HG03378 (cell line): ENCODE measurements at regions not wholly inside any gene's neighbourhood (a gene's known extent, or its start where the extent isn't known, plus 50 kb on each side); places are given as distances from the start of the nearest gene placed in this dataset.

Experiments
- ATAC-seq: cut with Tn5 transposase; IDR thresholded peaks from one replicate; pipeline ENCODE4 v1.9.1; 2021; ENCODE audit warnings: mild to moderate bottlenecking, moderate library complexity; ENCODE audit not compliant: unreplicated experiment

DNA sequence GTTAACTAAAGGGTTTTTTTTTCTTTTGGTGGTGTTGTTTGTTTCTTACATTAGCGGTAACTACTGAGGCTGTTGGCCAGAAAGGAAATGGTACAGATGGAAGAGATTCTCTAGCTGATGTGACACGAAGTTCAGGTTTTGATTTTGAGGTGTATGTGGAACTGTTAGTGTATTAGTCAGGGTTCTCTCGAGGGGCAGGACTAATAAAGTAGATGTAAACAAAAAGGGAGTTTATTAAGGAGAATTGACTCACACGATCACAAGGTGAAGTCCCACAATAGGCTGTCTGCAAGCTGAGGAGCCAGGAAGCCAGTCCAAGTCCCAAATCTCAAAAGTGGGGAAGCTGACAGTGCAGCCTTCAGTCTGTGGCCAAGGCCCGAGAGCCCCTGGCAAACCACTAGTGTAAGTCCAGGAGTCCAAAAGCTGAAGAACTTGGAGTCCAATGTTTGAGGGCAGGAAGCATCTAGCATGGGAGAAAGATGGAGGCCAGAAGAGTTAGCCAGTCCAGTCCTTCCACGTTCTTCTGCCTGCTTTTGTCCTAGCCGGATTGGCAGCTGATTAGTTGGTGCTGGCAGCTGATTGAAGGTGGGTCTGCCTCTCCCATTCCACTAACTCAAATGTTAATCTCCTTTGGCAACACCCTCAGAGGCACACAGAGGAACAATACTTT lies 577.6 kb downstream of the EFNB2 start:
- ATAC-seq, result no peak

DNA sequence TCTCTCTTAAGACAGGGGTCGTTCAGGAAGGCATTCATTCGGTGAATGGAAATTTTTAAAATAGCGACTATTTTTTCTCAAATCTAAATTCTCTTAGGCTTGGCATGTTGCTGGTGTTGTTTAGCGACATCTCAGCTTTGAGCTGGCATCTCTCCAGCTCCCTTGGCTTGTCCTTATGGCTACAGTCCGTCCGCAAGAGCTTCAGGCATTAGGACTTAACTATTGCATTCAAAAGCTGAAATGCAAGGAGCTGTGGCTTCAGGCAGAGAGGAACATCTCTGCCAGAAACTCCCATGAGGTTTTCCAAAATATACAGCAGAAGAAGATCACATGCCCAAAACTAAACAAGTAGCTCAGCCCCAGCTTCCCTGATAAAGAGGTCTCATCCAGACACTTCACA lies 578.5 kb downstream of the EFNB2 start:
- no peak for ATAC-seq

DNA sequence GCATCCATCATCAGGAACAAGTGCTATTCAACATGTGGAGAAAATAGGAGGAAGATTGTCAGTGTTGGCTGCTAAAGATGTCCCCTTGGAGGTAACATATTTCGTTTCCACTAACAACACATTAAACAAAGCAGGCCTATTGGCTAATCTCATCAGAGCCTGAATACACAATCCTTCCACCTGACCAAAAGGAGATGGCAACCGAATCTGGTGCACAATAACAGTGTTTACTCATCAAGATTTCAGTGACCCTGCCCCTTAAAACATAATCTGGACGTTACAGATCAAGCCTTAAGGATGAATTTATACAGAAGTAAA lies 582.5 kb downstream of the EFNB2 start:
- ATAC-seq, result peak; percentile 16

DNA sequence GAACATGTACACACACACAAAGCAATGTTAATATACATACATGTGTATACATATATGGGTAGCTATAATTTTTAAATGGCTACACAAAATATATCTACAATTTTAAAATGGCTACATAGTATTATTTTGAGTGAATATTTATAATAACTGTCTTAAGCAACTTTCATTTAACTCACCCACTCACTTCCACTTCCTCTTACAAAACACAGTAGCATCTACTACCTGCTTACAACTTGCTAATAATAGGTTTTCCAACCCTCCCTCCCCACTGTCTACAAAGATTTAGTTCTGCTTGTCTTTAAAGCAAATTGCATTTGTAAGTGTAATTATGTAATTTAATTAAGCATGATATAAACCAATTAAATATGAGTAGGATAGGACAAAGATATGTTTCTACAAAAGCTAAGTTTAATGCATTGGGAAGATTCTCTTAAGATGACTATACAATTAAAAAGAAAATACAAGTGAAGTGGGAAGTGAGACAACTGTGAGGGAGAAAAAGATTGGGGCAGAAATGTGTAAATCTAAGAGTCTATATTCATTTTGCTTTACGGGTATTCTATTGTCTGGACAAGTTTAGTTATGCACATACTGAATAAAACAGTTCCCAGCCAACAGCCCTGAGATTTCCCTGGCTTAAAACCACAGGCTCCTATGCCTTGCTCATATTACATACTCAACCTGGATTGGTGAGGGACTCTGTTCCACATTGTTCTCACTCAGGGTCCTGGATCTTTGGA lies 583.1 kb downstream of the EFNB2 start:
- ATAC-seq, result peak; percentile 81

DNA sequence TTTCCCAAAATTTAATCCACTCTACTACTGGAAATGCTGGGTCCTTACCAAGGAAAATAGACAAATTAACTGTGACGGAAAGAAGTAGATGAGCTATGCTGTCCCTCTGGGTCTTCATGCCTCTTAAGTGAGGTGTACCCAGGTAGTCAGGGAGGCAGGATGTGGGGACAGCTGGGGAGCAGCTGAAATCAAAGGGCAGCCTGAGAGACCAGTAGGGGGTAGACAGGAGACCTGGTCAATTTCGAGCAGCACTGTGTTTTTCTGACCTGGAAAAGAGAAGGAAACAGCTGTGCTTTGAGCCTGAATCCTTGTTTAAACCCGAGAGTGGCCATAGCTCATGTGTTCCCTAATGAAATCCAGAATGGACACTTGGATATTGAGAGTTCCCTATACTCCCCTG lies 587.3 kb downstream of the EFNB2 start:
- no peak for ATAC-seq

DNA sequence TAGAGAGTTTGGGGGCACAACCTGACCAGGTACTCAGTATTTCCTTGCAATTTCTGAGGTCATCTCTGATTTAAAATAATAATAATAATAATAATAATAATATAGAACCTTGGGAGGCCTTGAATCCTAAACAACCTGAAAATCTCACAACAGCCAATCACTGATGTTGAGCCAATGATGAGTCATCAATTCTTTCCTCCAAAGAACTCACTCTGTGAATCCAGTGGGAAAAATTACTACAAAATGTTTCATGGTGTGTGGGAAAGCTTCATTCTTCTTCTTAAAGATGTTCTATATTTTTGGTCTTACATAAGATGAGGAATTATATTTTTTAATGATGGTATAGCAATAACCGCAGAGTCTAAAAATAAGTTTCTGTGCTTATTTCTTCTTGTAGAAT lies 594.6 kb downstream of the EFNB2 start:
- no peak for ATAC-seq

DNA sequence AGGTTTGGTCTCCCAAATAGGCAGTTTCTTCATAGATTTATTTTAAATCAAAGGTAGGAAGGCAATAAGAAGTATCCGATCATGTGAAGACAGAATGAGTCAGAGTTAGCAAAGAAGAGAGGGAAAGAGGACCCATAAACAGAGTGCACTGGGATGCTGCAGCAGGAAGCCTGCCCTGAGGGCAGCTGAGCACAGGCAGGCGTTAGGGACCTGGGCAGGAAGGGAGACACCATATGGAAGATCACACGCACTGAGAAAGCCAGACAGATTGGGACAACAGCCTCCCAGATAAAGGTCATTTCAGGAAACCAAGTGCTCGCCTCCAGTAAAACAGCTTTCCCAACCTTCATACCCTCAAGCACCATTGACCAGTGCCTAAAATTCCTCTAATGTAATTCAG lies 598.0 kb downstream of the EFNB2 start:
- ATAC-seq, result no peak

DNA sequence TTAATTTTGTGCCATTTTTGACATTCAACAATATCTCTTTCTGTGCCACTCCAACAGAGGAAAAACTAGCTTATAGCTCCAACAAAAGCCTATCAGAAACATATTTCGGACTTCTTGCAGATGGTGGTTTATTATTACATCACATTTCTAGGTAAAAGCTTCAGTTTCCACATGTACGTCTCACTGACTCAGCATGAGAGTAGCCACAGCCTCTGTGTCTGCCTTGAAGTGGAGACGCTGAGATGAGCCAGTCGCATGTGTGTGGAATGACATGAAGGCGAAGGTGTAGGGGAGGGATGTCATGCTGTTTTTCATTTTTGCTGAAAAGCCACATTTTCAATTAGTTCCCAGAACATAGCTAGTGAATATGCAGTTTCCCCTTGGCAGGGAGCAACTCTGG lies 598.6 kb downstream of the EFNB2 start:
- ATAC-seq, result no peak

DNA sequence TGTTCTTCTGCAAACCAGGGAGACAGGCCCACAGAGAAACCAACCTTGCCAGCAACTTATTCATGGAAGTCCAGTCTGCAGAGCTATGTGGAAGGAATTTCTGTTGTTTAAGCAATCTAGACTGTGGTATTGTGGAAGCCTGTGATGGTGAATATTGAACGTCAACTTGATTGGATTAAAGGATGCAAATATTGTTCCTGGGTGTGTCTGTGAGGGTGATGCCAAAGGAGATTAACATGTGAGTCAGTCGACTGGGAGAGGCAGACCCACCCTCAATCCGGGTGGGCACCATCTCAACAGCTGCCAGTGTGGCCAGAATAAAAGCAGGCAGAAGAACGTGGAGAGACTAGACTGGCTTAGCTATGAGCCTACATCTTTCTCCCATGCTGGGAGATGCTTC lies 606.0 kb downstream of the EFNB2 start:
- ATAC-seq, result no peak

DNA sequence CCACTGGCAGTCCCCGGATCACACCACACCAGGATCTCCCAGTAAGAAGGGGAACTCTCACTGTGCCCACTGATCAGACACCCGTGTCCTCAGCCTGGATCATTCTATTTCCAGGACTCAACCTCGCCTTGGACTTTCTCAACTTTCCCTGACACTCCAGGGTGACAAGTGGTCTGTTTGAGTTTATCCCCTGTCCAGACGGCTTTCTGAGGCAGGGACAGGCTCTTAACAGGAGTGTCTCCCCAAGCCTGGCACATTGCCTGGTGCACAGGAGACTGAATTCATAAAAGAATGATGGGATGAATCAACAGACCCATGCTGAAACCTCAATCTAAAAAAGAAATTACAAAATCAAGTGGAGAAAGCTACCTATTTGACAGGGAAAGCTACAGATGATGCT lies 606.6 kb downstream of the EFNB2 start:
- ATAC-seq, result no peak

DNA sequence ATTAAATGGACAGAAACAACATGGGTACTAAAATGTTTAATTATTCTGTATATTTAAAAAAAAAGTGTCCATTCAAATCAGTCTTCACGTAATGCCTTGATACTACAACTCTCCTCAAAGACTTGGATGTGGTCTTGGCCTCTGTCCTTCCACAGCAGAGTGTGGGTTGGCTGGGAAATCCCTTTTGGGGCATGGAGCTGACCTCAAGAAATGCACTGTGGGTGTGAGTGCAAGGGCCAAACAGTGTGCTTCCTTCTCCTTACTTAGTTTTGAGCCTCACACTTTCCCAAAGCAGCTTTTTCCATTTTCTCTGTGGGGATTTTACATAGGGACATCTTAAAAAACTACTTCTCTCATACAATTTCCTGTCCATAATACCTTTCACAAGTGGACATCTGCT lies 607.4 kb downstream of the EFNB2 start:
- ATAC-seq, result no peak

DNA sequence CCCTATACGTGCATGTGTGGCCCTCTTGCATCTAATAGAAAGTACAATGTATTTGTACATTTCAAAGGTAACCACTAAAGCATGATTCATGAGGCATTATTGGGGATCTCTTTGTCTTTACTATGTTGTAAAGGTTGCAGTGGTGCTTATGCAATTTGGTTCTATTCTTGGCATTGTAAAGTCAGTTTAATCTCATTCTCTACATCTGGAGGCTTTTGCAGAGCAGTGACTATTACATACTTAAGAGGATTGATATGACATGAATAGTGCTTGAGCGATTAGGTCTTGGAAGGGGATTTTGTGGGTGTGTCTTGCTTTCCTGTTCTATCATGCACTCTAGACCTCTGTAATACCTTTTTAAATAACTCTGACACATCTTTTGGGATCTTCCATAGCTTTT lies 610.0 kb downstream of the EFNB2 start:
- no peak for ATAC-seq

DNA sequence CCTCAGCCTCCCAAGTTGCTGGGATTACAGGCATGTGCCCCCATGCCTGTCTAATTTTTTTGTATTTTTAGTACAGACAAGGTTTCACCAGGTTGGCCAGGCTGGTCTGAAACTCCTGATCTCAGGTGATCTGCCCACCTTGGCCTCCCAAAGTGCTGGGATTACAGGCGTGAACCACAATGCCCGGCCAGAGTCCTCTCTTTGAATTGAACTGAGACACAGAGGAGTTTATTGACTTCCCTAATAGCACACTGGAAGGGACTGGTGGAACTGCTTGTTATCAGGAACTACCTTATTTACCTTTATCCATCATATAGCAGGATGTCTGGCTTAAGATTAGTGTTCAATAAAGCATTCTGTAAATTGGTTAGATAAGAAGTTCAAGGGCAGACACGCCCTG lies 613.8 kb downstream of the EFNB2 start:
- ATAC-seq, result no peak

DNA sequence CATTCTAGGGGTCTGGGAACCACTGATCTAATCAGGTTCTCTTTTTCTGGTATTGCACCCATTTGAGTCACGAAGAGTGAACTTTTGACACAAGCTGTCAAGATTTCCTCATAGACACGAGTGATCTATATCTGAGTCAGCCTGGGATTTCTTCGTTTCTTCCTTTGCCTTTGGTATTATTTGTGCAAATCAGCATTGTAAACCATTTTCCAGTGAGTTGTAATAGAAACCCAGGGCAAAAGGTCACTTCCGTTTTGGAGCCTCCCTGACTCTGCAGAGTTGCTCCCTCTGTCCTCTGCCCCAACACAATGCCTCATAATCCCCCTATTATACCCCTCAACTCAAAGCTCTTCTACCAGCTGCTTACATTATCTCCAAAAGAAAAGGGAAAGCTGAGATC lies 615.1 kb downstream of the EFNB2 start:
- ATAC-seq, result no peak

DNA sequence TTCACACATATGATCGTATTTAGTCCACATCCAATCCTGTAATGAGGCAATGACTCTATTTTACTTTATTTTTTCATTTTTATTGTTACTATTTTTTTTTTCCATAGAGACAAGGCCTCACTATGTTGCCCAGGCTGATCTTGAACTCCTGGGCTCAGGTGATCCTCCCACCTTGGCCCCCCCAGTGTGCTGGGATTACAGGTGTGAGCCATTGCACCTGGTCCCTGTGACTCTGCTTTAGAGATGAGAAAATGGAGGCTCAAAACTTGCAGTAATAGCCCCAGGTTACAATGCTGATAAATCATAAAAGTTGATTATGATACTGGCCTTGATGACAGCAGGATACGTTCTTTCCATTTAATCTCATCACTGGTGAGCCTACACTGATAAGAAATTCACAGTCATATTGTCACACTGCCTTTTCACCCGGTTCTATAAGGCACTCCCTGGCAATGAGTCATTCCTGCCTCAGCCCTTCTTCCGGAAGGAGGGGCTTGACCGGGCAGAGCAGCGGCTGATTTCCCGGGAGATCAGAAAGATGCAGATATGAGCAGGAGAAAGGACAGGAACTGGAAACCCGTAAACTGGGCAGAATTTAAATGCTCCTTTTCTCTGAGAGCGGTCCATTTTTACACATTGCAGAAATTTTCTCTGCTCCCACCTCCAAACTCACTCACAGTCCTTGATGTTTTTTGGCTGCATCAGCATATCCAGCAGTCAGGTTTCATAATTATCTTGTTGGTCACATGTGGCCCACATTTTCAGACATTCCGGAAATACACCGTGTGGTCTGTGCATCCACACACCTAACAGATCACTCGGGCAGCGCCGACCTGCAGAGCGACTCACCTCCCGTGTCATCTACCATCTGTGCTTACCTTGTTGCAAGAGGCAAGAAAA lies 616.4 kb downstream of the EFNB2 start:
- ATAC-seq, result no peak

DNA sequence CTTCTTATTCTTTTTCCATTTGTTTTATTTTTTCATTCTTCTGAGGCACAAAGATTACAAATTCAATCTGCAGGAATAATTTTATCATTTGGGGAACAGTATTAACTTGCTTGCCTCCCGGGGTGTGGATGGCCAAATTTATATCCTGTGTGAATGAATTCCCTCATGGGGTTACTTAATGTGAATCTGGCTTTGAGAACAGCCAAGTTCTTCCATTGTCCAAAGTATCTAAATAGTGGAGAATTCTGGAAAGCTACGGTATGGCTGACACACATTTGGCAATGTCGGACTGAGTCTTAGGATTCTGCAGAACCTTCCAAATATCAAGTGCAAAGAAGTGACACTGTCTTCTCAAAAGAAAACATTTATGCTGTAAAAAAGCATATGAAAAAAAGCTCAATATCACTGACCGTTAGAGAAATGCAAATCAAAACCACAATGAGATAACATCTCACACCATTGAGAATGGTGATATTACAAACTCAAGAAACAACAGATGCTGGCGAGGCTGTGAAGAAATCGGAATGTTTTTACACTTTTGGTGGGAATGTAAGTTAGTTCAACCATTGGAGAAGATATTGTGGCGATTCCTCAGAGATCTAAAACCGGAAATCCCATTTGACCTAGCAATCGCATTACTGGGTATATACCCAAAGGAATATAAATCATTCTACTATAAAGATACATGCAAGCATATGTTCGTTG lies 620.2 kb downstream of the EFNB2 start:
- no peak for ATAC-seq

DNA sequence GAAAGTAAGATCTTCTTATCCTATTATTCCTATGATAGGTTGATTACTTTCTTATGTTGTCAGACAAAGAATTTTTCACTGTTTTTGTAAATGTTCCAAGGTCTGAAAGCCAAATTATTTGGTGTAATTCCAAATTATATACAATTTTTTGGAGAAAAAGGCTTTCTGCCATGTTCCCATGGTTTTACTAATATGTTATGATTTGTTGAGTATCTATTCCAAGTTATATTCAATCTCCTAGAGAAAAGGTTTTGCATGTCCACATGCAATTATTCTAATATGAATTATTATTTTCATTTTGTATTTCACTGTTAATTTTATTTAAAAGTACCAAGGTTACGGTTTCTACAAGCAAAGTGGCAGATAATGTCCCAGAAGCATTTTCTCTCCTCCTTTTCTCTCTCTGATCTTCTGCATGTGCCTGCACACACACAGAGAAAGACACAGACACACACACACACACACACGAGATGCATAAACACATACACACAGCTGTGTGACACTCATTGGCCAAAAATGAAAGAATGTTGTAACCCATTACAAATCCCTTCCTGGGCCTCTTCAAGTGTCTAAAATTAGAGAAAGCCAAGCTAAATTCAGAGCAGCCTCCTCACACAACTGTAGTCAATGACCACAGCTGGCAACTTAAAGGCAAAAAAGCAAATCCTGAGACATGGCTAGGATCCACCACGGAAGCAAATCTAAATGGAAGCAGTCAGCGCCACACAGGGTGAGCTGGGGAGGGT lies 621.0 kb downstream of the EFNB2 start:
- ATAC-seq, result no peak

DNA sequence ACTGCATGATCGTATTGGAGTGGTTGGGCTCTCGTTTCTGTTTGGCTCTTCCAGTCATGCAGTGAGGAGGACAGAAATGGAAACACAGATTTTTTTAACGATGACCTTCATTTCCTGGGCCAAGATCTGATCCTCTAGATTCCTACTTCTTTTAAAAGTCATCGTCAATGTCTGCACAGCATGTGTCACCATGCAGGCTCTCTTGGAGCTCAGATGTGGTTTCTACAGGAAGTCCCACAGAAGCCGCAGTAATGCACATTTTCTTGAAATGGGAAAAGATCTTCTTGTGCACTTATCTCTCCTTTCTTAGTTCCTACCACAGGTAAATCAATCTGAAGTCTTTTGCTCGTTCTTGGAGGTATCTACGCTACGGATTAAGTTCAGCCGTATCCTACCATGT lies 626.9 kb downstream of the EFNB2 start:
- ATAC-seq, result no peak

DNA sequence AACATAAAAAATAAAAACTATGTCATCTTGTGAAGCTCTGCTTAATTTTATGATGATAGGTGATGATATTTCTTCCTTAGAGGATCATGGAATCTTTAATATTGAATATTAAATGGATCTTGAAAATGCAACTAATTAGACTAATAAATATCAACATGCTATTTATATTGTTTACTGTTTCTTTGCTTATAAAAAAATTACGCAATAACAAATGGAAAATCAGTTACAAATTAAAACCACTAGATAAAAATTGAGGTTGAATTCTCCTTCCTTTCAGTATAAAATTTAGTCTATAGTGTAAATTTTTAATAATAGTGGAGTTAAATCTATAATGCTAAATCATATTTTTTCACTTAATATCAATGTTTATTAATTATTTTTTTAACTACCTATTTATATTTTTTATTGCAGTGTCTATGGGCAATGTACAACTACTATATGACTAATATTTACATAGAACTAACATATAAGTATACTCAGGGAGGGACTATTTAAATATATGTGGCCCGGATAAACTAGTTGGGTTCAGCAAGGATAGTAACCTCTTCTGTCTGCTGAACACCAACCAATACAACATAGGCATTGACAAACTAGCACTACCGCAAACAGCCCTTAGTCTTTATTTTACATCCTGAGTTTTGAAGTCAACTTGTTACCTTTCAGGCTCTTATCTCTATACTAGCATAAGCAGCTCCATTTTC lies 628.0 kb downstream of the EFNB2 start:
- ATAC-seq, result no peak

DNA sequence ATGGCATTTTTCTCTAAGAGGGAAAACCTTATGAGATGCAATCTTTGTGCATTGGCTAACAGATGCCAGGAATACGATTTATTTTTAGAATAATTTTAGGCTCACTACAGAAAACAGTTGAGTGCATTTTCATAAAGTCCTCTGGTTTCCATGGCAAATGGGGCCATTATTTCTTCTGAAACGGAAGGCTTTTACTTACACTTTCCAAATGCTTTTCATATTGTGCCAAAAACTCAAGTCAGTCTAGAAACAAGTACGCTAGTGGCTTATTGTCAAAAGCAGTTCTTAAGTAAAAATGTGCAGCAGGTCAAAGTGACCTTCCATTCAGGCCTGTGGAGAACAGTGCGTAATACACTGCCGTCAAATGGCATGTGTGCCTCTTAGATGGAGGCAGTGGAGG lies 628.7 kb downstream of the EFNB2 start:
- no peak for ATAC-seq
